Stimulated activated naive CD8-positive, alpha-beta T cell treated with anti-CD3 and anti-CD28 coated beads, Interleukin-15, Interleukin-2, amounts not matched to agents 100 U/mL and 50 U/mL, for 24 hours (primary cell): ENCODE measurements at regions not wholly inside any gene's neighbourhood (a gene's known extent, or its start where the extent isn't known, plus 50 kb on each side); places are given as distances from the start of the nearest gene placed in this dataset.

Experiments
- ATAC-seq: fragments of 150-1000 bp; cut with Tn5 transposase; one replicate; pipeline ENCODE4 v1.10.0; 2021
- DNase-seq: peaks from one replicate; pipeline ENCODE4 v3.0.0; 2021

DNA sequence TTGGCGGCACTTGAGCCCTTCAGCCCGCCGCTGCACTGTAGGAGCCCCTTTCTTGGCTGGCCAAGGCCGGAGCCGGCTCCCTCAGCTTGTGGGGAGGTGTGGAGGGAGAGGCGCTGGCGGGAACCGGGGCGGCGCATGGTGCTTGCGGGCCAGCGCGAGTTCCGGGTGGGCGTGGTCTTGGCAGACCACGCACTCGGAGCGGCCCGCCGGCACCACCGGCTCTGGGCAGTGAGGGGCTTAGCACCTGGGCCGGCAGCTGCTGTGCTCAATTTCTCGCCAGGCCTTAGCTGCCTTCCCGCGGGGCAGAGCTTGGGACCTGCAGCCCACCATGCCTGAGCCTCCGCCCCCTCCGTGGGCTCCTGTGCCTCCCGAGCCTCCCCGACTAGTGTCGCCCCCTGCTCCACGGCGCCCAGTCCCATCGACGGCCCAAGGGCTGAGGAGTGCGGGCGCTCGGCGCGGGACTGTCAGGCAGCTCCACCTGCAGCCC lies 673.7 kb upstream of the BRINP3 start:
- no peak for DNase-seq
- no peak for ATAC-seq

DNA sequence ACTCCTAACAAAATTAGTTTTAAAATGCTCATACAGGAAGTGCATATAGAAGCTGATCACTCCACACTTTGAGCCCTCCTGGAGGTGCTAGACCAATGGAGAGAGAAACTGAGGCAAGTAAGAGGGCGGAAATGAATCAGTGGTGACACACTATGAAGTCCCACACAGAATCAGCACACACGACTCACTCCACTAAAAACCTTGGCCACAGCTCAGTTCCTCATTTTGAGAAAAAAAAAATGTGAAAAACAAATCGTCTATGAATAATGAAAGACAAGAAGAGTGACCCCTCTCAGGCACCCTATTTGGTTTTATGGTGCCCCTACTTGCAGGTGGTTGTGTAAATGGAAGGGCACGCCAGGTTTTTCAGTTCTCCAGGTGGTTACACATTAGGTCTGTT lies 675.1 kb upstream of the BRINP3 start:
- ATAC-seq (no peak), DNase-seq (no peak)

DNA sequence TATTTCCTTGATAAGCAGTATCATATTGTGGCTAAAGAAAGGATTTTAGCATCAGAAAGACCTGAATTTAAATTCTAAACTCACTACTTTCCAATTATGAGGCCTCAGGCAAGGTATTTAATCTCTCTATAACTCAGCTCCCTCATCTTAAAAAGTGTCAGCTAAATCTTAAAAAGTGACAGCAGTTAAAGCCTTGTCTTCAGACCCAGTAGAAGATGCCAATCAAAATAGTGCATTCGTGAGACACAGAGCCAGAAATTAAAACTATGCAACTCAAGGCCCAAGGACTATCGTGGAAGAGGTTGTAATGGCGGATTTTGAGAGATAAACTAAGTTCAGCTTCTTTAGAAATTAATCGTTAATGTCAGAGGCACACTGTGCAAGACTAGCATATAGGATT lies 677.5 kb upstream of the BRINP3 start:
- DNase-seq (no peak), ATAC-seq (no peak)

DNA sequence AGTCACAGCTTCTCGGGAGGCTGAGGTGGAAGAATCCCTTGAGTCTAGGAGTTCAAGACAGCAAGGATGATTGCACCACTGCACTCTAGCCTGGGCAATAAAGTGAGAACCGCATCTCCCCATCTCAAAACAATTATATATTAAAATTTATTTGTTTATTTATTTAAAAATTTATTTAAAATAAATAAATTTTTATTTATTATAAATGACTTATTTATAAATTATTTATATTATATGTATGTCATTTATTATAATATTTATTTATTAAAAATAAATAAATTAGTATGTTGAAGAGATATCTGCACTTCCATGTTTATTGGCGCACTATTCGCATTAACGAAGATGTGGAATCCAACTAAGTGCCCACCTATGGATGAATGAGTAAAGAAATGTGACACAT lies 683.2 kb upstream of the BRINP3 start:
- DNase-seq (no peak), ATAC-seq (no peak)

DNA sequence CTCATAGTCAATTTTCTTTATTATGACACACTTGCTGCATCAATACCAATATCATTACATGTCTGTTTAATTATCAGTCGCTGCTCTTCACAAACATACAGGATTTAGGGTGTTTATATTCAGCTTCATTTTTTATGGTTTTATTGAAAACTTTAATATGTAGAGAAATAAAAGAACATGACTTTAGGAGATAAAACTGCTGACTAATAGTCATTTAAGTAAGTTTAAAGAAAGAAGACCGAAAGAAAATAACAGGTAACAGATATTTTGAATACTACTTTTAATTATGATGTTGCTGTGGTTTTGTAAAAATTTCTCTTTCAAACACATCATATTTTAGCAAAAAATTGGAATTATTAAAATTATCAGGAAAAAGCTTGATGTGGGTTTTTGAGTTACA lies 685.1 kb upstream of the BRINP3 start:
- ATAC-seq (no peak), DNase-seq (no peak)

DNA sequence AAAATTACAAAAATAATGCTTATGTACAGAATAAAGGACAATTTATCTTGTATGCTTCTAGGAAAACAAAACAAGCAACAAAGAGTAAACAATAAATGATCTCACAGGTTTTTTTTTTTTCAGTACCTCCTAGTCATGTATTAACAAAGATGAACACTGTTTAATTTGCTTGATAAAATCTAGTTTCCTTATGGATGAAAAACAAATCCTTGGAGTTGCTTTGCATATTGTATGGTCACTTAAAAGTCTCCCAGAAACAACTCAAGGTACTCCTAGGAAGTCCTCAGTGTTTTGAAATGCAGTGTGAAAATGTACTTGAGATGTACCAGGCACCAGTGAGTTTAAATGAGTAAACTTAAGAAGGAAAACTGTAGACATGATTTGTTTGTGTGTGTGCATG lies 686.0 kb upstream of the BRINP3 start:
- DNase-seq = no peak
- no peak for ATAC-seq

DNA sequence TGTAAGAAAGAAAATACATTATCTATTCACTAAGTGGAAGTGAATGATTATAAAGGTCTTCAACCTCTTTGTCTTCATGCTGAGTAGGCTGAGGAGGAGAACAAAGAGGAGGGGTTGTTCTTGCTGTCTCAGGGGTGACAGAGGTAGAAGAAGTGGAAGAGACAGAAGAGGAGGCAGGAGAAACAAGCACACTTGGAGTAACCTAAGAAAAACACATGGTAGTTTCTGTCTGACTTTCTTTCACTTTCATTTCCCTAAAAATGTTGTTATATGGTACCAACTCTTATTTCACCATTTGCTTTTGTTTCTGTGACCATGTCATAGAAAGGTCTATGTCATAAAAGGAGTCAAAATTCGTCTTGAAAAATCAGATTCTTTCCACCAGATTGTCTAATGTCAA lies 696.6 kb upstream of the BRINP3 start:
- DNase-seq (no peak), ATAC-seq (no peak)

DNA sequence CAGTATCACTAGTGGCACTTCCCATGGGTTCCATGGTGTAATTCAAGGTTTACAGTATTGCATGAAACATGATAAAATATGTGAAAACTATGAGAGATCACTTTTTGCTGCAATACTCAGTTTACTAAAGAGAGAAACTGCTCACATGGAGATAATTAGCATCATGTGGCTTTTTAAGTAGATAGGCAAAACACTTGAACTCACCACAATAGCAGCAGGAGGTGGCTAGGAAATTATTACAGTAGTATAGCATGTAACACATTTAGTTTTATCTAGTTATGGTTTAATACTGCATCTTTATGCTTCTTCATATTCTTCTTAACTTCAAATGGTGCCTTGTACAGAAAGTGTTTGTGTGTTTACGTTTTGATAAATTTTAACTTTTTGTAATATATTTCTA lies 698.5 kb upstream of the BRINP3 start:
- DNase-seq = no peak
- ATAC-seq = no peak

DNA sequence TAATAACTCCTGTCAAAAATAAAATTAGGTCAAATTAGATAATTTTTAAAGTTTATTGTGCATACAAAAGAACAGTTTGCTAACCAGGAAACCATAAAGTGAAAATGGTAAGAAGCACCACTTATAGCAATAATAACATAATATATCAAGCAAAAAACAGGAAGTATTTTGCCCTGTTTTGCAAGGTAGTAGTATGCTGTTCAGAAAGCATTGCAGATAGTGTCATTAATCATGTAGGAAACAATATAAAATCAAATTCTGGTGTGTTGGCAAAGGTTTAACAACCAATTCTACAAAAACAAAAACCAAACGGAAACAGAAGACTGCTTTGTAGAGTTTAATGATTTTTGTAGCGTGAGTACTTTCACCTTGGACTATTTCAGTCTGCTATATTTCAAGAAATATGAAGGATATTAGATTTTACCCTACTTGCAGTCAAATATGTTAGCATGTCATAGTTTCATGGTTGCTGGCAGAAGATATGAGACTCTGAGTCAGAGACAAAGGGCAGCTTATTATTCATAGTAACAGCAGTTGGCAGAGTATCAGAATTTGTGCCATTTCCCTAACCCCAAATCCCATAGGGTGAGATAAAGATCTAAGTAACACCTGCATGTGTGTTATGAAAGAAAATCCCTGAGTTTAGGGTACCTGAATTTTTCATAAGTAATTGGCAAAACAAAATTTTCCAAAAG lies 729.0 kb upstream of the BRINP3 start:
- no peak for DNase-seq

DNA sequence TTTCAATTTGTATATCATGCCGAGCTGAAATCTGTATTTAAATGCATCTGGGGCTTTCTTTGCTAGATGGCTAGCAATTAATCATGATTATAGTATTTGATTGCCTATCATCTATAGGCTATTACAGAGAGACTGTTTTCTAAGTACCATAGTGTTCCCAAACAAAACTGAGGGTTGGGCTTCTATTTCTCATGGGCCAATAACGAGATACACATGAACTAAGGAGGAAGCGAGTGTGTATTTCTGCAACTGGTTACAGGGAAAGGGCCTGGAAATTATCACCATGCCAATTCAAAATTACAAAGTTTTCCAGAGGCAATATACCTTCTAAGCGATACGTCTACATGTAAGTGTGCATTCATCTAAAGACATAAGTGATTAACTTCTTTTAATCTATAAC lies 744.5 kb upstream of the BRINP3 start:
- no peak for DNase-seq

More for the DNA sequence above, 729.0 kb upstream of the BRINP3 start:
- ATAC-seq = no peak

DNA sequence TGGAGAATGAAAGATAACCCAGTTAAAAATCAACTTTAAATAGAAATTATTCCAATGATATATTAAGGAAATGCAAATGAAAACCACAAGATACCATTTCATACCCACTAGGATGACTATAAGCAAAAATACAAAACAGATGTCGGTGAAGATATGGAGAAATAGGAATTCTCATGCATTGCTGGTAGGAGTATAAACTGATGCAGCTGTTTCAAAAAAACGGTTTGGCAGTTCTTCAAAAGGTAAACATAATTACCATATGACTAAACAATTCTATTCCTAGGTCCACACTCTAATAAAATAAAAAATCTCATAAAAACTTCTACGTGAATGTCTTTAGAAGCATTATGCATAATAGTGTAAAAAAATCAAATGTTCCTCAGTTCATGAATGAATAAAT lies 763.3 kb upstream of the BRINP3 start:
- DNase-seq (no peak), ATAC-seq (no peak)

More for the DNA sequence above, 744.5 kb upstream of the BRINP3 start:
- no peak for ATAC-seq

DNA sequence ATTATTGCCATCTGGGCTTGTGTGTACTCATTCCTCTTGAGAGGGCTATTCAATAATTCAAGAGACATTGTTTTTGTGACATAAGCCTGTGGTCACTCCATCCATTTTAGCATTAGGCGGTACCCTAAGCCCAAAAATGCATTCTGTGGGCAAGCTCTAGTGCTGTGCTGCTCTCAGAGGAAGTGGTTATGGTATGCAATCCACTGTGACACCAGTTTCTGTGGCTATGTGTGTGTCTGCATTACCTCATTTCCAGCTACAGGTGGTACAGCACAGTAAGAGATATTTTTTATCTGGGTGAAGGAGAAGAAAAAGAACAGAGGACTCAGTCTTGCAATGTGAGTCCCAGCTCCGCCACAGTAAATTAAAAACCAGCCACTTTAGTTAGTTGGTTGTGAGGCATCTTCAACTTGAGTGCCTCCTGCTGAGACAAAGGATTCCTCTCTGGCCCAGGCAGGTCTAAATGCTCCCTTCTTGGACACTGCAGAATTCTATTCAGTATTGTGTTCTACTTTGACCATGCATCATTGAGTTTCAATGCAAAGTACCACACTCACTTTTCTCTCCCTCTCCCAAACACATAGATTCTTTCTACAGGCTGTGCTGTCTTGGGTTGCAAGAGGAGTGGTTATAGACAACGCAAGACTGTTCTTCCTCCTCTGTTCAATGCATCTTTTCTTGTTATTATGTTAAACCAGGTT lies 777.8 kb upstream of the BRINP3 start:
- no peak for DNase-seq
- no peak for ATAC-seq

DNA sequence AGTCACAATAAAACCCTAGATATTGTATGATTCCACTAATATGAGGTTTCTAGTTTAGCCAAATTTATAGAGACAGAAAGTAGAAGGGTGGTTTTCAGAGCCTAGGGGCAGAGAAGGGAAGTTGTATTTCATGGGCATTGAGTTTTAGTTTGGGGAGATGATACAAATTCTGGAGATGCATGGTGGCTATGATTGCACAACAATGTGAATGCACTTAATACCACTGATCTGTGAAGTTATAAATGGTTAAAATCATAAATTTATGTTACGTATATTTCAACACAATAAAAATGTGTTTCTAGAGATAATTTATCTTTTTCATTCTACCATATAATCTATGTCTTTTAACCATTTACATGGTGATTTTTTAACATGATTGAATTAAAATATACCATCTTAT lies 779.3 kb upstream of the BRINP3 start:
- DNase-seq = no peak
- ATAC-seq = no peak

DNA sequence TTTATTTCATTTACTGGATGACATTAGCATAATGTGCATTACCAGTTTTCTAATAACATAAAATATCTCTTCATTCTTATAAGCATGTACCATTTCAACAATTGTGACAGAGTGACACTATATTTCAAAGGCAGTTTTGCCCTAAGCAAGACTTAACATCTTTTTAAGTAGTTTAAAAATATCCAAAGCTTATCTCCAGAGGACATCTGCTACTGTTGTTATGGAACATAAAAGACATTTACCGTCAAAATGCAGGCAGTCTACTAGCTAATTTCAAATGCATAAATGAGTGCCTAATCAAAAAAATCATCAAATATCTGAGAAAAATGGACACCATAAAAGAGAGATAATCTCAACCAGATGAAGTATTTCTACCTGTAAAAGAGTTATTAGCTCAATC lies 782.4 kb upstream of the BRINP3 start:
- DNase-seq = no peak
- ATAC-seq = no peak

DNA sequence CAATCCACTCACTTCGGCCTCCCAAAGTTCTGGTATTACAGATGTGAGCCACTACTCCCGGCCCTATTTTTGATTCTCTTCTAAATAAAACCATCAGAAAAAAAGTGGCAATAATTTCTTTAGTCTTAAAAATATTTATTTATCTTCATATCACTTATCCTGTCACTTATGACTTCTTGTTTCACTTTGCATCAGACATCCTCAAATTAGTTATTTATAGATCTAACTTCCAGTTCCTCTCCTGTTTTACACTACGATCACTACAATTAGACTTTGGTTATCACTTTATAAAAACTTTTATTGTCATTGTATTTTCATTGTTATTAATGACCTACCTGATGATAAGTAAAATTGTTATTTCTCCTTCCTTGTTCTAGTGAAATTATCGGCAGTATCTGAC lies 783.4 kb upstream of the BRINP3 start:
- no peak for DNase-seq

DNA sequence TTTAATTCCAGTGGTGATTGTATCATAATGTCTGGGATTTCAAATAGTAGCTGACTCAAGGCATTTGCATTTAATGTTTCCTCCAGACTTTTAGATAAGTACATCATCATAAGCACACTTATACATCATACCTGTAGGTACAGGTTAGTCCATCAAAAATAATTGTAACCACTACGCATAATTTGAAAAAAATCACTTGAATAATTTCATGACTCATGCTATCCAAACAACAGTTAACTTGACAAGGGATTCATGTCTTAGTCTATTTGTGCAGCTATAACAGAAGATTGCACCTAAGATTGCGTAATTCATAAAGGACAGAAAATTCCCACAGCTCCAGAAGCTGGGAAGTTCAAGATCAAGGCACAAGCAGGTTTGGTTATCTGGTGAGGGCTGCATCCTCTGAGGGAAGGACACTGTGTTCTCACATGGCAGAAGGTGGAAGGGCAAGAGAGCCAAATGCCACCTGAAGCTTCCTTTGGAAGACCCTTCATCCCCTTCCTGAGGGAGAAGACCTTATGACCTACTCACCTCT lies 801.7 kb upstream of the BRINP3 start:
- ATAC-seq = no peak
- DNase-seq = no peak

More for the DNA sequence above, 783.4 kb upstream of the BRINP3 start:
- no peak for ATAC-seq

DNA sequence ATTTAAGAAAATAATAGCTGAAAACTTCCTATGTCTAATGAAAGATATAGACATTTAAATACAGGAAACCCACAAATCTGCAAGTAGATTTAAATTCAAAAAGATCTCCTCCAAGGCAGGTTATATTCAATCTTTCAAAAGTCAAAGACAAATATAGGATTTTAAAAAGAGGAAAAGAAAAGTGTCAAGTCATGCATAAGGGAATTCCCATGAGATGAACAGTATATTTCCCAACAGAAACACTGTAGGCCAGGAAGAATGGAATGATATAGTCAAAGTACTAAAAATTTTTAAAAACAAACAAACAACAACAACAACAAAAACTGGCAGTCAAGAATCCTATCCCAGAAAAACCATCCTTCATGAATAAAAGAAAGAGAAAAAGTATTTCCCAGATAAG lies 806.5 kb upstream of the BRINP3 start:
- ATAC-seq (no peak), DNase-seq (no peak)

DNA sequence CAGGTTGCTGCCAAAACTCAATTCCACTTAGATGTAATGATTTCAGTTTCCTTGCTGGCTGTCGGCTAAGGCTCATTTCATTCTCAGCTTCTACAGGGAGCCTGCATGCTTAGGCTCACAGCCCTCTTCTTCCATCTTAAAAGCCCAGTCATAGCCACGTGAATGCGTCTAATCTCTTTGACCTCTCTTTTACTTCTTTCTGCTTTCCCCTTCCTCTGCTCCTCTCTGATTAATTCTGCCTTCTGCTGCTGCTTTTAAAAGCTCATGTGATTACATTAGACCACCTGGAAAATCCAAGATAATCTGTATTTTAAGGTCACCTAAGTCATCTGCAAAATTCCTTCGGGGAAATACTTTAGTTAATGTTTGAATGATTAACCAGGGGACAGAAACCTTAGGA lies 812.8 kb upstream of the BRINP3 start:
- DNase-seq (no peak), ATAC-seq (no peak)

DNA sequence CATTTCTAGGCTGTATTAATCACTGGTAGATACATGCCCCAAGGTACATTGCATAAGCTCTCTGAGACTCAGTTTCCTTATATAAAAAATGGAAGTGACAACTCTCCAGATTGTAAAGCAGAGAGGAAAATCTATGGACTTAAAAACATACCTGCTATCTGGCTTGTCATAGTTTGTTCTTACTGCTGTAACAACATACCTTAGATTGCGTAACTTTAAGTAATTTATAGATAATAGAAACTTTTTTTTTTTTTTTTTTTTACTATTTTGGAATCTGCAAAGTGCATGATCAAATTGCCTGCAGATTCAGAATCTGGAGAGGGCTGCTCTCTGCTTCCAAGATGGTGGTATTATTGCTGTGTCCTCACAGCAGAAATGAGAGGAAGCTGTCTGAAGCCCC lies 827.7 kb upstream of the BRINP3 start:
- no peak for DNase-seq
- ATAC-seq = no peak

DNA sequence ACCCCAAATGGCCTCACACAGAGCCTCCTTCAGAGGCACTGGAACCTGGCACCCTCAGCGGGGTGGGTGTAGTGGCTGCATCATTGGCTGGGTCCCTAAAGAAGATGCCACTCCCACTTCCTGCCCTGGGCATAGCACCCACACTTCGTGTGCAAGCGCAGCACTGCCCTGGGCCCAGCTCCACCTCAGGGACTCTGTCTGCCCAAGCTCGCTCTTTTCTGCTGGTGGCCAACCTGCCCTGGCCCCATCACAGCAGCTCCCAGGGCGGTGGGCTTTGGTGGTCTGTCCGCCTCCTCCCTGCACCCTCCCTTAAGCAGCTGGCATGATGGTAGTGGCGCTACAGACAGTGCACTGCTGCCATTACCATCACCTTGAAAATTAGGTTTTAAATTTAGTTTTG lies 829.3 kb upstream of the BRINP3 start:
- no peak for DNase-seq
- no peak for ATAC-seq

DNA sequence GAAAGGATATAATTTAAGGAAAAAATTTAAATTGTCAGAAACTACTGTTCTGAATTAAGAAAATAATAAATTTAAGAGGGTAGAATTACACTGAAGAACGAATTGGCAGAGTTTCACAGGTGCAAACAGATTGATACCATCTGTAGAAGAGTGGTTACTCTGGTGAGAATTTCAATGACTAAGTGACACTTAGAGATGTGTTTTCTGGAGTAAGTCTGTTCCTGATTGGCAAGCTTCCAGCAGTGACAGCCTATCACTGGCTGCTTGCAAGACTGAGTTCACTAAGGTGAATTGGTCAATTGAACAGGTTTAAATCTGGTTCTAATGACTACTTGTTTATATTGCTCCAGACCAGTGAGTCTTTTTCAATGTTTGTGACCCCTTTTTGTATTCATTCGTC lies 838.2 kb upstream of the RGS18 start:
- ATAC-seq = no peak
- DNase-seq = no peak

DNA sequence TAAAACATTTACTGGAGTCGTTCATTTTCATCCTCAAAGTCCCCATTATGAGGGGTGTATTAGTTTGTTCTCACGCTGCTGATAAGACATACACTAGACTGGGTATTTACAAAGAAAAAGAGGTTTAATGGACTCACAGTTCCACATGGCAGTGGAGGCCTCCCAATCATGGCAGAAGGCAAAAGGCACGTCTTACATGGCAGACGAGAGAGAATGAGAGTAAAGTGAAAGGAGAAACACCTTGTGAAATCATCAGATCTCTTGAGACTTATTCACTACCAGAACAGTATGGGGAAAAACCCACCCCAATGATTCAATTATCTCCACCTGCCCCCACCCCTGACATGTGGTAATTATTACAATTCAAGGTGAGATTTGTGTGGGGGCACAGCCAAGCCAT lies 830.4 kb upstream of the RGS18 start:
- DNase-seq = no peak

DNA sequence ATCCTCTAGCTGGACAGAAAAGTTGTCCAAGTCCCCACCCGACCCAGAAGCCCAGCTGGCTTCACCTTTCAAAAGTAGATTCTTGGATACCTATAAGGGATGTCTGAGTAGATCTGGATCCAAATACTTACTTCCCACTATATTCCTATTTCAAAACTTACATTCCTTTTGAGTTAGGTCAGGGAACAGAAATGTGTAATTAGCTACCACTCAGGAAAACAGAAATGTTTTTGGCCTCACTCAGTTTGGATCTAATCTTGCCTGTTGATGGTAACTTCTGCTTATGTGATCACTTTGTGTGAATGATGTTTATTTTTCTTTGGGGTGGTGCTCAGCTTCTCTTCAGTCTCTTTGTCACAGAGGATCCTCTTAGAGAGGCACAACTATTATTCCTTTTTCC lies 814.4 kb upstream of the RGS18 start:
- ATAC-seq (no peak), DNase-seq (no peak)

More for the DNA sequence above, 830.4 kb upstream of the RGS18 start:
- no peak for ATAC-seq

DNA sequence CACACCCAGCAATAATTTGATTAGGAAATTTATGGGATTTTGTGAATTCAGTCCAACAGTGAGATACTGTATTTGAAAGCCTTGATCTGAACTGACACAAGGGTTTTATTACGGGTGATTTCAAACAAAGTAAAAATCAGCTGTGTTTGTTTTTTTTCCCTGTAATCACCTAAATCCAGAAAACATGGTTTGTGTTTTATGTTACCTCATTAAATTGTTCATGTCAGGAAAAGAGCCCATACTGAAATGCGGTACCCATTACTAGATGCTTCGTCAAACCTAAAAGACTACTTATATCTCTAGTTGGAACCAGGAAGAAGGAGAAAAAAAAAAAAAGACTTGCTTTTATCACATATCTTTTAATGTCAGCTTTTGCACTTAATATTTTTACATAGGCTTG lies 811.9 kb upstream of the RGS18 start:
- DNase-seq = no peak
- no peak for ATAC-seq
